ENCODE measurements at regions not wholly inside any gene's neighbourhood (a gene's known extent, or its start where the extent isn't known, plus 50 kb on each side); places are given as distances from the start of the nearest gene placed in this dataset.

DNA sequence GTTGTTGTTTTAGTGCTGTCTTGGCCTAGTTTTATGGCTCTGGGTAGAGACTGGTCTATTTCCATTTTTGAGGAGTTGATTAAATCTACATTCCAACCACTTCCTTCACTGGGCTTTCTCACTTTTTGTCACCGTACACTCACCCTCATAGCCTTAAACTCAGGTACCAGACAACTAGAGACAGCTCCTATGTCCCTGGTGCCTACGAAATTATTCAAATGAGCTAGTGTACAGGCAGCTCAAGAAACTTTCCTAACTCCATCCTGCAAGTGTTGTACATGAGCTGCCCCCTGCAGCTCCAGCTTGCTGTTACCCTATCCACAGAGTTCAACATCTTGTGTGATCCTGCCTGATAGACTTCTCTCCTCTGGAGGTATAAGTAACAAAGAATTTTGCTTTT, 704.8 kb upstream of the RGS18 start:
- TF ChIP-seq, protein P1, sequence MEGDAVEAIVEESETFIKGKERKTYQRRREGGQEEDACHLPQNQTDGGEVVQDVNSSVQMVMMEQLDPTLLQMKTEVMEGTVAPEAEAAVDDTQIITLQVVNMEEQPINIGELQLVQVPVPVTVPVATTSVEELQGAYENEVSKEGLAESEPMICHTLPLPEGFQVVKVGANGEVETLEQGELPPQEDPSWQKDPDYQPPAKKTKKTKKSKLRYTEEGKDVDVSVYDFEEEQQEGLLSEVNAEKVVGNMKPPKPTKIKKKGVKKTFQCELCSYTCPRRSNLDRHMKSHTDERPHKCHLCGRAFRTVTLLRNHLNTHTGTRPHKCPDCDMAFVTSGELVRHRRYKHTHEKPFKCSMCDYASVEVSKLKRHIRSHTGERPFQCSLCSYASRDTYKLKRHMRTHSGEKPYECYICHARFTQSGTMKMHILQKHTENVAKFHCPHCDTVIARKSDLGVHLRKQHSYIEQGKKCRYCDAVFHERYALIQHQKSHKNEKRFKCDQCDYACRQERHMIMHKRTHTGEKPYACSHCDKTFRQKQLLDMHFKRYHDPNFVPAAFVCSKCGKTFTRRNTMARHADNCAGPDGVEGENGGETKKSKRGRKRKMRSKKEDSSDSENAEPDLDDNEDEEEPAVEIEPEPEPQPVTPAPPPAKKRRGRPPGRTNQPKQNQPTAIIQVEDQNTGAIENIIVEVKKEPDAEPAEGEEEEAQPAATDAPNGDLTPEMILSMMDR (optimal IDR thresholded peaks at IDR 0.05 in 1 of 3, IDR thresholded peaks at IDR 0.05 in 1 of 3, conservative IDR thresholded peaks at IDR 0.05 in 1 of 3; ENCODE audit: extremely low read depth in 1 of 3, insufficient read depth in 2 of 3, low read length in 3 of 3), result no peak
- no peak for TF ChIP-seq EZH2 (IDR thresholded peaks at IDR 0.05; ENCODE audit: low read length)

All from keratinocyte (primary cell).